CMK (cell line): ENCODE measurements at regions not wholly inside any gene's neighbourhood (a gene's known extent, or its start where the extent isn't known, plus 50 kb on each side); places are given as distances from the start of the nearest gene placed in this dataset.

ENCODE experiments used
- DNase-seq: peaks from one replicate; pipeline ENCODE4 v3.0.0-alpha.2; 2010; ENCODE audit warnings: low read depth

DNA sequence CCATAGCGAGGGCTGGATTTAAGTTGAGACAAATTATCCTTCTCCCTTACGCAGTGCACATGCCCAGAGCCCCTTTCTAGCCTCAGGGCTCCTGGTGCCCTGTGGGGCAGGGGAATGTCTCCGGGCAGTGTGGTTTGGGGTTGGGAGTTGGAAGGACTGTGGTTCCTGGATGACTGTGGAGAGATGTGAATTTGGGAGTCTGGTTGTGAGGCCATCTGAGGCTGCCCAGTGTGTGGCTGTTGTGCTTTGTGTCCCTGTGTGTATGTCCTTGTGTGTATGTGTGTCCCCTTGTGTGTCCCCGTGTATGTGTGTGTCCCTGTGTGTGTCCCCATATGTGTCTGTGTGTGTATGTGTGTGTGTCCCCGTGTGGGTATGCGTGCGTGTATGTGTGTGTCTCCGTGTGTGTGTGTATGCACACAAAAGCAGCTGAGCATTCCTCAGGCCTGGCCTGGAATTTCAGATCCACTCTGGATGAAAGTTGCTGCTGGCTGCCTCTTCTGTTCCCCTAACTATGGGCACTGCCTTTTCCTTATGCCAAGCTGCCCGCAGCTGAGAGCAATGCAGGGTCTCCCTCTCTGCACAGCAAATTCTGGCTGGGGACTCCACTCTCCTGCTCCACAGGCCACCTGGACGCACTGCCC, 65.4 kb downstream of the UBIAD1 start:
- no peak for DNase-seq

DNA sequence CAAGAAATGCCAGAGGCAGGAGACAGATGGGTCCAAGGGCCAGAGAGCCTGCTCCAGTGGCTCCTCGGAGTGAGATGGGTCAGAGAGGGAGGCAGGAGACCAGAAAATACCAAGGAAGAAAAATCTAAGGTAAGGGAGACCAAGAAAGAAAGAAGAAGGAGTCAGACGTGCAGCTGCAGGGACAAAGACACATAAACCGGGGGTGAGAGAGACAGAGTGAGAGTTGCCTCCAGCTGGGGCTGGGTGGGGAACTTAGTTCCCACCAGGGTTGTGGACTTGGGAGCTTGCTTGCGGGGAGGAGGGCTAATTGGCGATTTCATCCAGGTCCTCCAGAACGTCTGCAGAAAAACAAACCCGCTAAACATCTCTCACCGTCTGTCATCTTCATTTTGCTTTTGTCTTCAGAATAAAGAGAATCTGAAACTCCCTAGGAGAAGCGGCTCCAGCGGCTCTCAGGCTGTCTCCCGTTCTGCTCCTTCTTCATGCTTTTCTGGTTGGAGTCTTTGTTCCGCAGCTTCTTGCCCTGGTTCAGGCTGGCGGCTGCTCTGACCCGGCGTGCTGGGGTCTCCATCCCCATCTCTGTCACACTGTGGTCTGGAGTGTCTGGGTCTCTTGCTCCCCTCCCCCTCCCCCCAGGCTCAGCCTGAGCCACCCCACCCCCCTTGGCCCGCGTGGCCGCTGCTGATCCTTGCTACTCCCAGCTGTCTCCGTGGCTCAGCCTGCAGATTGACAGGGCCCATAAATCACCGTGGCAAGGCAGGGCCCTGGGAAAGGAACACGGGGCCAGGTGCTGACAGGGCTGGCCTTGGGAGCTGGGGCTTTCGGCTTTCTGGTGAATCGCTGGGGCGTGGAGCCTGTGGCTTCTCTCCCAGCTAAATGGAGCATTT, 66.6 kb downstream of the UBIAD1 start:
- no peak for DNase-seq

DNA sequence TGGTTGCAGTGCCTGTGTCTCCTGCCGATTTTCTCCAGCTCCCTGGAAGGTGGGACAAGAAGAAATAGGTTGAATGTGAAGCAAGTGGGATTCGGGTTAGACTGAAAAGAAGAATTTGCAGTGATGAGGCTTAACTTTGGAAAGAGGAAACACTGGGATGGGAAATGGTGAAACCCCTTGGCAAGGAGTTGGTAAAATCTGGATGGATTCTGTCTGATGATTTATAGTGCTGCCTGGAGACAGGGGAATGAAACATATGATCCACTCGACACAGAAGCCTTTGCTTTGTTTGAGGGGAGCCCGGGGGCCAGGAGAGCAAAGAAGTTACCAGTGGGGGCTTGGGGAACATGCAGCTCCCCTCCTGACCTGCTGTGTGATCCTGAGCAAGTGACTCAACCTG, 67.2 kb downstream of the UBIAD1 start:
- DNase-seq: no peak

DNA sequence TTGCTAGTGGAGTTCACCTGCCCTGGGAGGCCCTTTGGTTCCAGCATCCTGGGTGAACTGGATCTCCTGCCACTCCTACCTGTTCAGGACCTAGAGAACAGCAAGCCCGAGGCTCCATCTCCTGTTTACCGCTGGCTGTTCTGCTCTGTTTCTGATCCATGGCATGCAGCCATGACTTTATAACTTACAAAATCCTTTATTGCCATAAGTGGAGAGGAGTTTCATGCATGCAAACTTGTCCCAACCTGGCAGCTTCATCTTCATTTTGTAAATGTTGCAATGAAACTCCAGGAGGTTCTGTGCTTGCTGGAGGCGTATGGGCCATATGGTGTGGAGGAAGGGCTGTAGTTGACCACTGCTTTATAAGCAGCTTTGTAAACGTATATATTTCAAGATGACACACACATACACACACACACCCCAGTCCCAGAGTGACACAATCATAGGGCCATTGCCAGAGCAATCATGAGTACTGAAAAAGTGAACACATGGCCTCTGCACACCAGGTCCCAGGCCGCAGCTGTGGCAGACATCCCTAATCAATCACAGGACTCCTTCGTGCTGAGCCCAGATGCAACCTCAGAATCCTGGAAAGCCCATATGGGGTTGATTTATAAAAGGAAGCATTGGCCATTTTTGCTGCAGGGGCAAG, 69.0 kb downstream of the UBIAD1 start:
- no peak for DNase-seq

DNA sequence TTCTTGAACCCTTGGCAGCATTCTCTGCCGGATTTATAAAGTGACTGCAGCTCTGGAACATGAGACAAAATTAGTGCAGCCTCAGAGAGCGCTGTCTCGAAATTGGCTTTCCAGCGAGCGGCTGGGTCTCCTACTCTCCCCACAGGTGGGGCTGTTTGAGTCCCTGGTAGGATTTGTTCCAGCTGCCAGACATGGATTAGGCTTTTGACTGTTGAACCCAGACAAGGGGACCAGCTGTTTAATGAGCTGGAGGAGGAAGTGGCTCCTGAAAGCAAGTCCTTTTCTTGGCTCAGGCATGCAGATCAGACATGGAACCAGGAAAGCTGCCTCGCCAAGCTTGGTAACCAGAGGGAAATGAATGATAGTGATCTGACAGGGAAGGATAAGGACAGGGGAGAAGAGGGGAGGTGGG, 69.6 kb downstream of the UBIAD1 start:
- no peak for DNase-seq

DNA sequence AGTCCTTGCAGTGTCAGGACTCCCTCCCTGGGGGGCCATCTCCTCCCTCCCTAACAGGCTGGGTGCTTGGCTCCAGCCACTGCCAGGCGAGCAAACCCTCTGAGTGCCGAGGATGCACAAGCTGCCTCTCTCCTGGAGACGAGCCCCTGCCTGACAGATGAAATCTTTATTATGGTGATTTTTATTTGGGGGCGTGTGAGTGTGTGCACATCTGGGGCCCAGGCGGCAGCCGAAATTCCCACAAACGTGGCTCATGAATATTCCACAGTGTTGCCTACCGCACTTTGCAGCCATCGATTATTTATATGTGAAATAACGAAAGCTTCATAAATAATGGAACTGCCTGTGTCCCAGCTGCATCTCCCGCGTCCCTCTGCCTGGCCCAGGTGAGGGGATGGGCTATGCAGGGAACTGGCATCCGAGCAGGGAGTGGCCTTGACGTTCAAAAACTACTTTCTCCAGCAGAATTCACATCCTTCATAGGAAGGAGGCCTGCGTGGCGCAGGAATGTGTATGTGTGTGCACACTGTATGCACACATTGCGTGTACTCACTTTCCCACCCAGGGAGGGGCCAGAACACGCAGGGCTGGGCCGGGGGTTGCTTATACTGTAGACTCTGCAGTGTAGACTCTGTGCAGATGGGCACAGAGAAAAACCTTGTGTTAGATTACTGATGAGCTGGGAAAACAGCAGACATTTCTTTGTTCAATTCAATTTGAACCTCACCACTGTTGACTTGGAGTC, 73.1 kb downstream of the UBIAD1 start:
- DNase-seq: no peak

DNA sequence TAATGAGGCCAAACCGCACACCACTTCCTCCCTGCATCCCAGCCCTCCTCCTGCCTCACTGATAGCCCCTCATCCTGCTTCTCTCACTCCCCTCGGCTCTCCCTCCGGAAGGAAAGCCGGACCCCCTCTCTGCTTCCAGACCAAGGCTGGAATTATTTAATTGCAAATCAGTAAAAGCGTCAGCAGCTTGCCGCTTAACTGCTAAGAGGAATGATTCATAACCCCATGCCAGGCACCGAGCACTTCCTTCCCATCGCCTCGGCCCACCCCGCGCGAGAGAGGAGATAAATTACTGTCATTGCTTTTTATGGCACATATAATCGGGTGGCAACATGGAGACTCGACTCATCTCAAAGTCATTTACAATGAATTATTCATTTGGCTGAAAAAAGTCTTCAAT, 77.3 kb downstream of the UBIAD1 start:
- no peak for DNase-seq

DNA sequence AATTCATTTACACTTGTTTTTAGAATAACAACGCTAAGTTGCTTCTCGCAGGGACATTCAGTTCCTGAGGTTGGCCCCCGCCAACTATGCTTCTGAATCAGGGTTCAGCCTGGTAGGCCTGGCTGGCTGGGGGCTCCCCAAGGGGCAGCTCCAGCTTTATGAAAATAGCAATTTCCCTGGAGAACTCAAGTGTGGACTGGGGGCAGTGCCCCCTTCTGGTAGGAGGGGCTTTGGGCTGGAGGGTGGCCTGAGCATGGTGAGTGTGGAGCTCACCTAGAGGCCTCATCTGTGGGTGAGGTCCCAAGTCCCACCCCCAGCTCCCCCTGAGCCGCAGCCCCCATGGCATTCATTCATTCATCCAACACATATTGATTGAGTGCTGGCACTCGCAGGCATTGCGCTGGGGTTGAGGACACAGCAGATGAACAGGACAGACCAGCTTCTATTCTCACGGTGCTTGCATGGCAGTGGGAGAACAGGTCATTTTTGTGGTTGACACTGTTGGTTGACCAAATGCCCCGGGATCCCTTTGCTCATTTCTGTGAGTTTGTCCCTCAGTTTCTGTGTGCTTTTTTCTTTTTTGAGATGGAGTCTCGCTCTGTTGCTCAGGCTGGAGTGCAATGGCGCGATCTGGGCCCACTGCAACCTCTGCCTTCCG, 79.2 kb downstream of the UBIAD1 start:
- no peak for DNase-seq

DNA sequence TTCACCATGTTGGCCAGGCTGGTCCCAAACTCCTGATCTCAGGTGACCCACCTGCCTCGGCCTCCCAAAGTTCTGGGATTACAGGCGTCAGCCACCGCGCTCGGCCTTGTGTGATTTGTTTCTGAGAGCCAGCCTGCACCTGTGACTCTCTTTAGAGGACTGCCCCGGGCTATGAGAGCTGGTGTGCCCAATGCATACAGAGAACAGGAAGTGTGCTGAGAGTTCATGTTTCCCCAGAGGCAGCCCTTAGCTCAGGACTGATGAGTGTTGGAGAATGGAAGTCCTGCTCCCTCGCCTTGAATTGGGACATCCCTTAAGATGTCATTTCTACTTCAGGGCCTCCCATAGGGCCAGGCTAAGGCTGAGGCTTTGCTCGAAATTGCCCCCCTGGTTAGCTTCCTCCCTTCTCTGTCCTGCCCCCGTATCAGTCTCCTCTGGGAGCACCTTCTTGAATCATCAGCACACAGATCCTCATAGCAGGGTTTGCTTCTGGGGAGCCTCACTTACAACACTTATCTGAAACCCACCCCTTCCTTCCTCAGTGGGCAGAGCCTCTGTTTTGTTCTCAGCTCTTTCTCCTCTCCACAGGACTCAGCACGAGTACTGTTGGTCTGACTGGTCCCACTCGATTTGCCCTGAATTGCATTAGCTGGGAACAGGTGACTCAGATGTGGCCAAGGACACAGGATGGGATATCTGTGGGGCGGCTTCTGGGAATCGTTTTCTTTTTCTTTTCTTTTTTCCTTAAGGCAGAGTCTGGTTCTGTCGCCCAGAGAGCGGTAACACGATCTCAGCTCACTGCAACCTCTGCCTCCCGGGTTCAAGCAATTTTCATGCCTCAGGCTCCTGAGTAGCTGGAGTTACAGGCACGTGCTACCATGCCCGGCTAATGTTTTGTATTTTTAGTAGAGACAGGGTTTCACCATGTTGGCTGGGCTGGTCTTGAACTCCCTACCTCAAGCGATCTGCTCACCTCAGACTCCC, 80.1 kb downstream of the UBIAD1 start:
- no peak for DNase-seq

DNA sequence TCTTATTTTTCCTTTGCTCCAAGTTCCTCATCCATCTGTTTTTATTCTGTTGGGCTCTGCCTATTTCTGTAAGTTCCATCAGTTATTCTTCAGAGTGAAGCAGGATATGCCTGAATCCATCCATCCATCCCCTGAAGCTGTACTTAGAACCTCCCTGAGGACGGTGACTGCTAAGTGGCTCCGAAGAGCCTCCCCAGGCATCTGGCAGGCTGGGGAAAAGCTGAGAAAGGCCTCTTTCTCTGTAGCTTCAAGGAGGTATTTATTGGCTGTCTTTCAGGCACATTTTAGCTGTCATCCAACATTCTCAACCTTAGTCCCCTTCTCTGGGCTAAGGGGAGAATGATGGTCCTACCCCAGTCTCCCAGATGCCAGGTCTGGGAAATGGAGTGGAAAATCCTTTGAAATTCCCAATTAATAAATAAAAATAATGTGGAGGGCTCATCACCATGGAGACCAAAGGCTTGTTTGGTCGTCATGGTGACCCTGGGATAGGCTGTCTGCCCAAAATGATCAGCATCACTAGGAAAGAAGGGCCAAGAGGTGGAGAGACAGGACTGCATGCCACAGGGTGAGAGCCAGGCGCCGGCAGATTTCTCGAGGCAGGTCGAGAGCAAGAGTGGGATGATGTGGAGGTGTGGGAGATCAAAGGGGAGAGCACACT, 82.0 kb downstream of the UBIAD1 start:
- DNase-seq: no peak

DNA sequence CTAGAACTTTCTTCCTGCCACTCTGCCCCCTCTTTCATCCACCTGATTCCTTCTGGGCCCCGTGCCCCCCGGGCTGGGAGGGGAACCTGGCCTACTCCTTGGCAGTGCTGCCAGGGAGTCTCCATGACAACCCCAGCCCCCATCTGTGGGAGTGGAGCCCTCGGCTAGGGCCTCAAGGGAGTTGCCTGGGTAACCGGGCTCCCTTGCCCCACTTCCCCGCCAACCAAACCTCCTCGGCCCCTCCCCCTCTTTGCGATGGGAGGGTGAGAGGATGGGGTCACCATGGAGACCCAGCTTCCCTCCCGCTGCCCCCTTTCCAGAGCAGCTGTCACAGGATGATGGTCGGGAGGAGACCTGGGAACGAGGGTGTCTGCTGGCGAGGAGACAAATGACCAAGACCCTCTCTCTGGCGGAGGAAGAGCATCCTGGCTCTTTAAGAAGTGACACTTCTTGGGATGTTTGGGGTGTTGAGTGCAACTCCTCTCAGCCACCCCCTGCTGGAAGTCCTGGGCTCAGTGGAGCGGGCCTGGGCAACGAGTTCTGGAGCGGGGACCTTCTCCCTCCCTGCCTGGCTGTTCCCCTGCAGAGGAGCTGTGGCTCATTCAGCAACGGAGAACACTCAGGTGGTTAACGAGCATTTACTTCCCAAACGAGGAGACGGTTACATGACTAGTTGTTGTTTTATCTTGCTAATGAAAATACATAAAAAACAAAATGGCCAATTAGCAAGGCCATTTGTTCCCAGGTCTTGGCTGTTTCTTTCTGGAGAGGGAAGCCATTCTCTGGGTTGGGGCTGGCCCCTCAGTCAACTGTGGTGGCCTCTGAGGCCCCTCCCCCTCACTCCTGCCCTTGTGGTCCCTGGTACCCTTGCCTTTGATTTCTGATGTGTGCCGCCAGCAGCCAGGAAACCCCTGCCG, 82.8 kb downstream of the UBIAD1 start:
- no peak for DNase-seq

DNA sequence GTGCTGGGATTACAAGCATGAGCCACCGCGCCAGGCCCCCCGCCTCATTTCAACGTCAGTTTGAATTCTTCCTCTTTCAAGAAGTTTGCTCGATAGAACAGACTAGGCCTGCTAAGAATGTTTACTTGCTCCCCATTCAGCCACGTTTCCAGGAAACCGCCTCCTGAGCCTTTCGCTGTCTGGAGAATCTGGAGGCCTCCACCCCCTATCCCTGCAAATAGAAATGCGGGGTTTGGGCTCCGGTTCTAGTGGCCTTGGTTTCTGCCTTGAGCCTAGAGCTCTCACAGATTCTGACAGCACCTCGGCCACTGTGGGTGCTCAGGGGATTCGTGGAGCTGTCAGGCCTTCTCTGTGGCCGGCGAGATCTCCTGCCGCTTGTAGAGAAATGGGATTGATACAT, 84.3 kb downstream of the UBIAD1 start:
- no peak for DNase-seq

DNA sequence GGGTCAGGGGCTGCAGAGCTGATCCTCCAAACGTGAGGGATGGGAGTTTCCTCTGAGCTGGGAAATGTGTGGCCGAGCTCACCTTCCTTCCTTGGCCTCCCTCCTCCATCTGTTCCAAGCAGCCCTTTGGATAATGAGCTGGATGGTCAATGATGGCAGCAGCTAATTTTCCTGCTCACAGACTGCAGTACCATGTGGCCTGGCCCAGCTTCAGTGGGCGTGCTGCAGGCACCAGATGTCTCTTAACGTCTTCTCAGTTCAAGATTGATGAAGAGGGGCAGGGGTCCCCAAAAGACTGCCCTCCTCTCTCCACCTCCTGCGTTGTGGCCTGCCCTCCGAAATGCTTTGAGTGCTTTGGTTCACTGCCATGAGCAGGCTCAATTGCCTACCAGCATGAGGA, 86.0 kb downstream of the UBIAD1 start:
- no peak for DNase-seq

DNA sequence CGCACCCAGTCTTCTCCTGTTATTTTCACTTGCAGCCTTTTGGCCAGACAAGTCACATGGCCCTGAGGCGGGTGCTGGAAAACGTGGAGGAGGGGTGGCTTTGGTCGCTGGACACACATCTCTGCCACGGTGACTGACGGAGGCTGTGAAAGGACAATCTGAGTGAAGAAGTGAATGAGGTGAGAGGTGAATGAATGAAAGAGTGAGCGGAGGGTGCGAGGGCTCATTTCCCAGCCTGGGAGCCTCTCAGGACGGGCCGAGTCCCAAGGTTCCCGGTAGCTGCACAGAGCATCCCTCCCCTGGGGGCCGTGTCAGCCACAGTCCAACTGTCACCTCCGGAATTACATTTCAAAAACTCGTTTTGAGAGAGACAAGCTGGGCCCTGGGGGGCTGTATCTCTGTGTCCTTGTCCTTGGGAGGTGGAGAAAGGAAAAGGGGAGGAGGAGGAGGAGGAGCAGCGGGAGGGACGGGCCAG, 89.6 kb downstream of the UBIAD1 start:
- no peak for DNase-seq

DNA sequence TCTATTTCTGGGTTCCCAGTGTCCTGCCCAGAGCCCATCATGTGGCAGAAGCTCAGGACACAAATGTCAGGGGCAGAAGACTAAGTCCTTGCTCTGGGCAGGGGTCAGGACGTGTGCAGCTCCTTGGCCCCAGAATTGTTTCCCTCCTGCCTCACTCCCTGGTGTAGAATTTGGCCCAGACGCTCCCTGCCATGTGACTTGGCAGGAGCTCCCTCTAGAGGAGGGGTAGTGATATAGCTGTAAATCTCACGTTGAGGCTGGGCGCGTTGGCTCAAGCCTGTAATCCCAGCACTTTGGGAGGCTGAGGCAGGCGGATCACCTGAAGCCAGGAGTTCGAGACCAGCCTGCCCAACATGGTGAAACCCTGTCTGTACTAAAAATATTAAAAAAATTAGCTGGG, 91.2 kb downstream of the UBIAD1 start:
- no peak for DNase-seq

DNA sequence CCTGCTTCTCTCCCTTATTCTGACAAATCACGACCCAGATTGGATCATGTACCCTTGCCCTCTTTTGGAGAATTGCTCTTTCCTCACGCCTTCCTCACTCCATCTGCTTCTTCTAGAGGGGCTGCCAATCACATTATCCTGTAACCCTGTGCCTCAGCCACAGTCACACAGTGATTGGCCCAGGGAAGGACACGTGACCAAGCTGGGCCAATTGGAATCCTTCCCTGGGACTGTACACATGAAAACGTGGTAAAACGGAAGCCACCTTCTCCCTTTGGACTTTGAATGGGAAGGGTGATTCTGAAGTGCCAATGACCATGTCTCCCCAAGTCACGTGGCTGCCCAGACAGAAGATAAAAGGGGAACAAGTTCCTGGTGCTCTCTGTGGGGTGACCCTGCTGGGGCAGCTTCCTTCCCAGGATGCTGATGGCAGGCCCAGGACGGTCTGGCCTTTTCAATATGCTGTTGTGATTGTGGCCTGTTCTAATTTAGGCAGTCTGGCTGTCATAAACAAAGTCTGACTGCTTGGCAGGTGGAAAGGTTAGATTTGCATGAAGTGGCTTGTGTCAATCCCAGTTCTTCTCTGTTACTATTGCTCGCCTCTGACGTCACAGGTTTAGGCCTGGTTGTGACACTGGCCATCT, 92.9 kb downstream of the UBIAD1 start:
- DNase-seq: no peak

DNA sequence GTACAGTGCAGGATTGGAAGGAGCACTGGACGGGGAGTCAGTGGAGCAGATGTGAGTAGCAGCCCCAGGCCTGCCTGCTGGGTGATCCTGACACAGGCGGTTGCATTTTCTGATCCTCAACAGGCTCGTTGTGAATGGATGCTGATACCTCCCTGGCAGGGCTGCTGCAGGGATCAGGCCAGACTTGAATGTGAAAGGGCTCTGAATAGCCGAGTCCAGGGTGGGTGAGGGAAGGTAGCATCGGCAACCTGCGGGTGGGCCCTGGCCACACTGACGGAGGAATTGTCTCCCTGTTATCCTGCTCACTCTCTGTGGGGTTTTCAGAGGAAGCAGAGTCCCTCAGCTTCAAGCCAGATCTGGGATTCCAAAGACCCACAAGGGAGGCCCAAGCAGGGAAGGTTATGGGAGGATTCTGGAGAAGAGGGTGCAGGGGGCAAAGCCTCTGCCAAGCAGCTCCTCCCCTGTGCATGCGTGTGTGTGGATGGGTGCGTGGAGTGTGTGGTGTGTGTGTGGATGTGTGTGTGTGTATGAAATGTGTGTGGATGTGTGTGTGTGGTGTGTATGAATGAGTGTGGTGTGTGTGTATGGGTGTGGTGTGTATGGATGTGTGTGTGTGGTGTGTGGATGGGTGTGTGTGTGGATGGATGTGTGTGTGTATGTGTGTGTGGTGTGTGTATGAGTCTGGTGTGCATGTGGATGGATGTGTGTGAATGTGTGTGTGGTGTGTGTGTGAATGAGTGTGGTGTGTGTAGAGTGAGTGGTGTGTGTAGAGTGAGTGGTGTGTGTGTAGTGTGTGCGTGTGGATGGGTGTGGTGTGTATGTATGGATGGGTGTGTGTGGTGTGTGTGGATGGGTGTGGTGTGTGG, 100.3 kb downstream of the UBIAD1 start:
- DNase-seq: no peak
